ENCODE measurements at regions not wholly inside any gene's neighbourhood (a gene's known extent, or its start where the extent isn't known, plus 50 kb on each side); places are given as distances from the start of the nearest gene placed in this dataset.
"Not testable (repeated sequence)": the region's sequence is repeated elsewhere in the genome, so short reads cannot be mapped to it uniquely, and the experiment has no call there.

DNA sequence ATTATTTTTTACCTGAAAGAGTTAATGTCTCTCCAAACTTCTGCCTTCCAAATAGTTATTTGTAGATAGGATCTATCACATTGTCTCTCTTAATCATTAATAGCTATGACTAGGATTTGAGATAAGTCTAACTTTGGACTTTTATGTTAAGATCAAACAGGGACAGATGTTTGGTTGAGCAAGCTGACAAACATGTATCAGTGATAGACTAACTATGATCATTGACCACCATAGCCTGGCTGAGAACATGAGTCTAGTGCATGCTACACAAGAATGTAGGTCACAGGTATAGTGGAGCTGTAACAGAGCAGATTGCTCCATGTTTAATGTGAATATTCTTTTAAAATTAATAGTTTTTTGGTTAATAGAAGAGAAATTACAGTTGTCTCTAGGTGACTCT, 52.0 kb downstream of the SYT15B start:
- DNase-seq (ENCODE audit: low read depth in 2 of 2), result not testable (repeated sequence)

DNA sequence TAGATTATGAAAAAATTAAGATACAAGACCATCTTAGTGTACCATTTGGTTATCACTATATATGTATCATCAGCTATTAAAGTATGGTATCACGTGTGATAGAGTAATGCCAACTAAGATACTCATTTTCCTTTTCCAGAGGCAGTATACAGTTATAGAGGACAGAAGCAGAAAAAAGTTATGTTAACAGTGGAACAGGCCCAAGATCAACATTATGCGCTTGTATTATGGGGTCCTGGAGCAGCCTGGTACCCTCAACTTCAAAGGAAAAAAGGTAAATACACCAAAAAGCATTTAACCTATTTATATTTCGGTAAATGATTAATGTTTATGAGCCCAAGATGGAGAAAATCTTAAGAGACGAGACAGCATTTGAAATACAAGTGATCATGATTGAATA, 52.9 kb downstream of the SYT15B start:
- not testable (repeated sequence) for DNase-seq (ENCODE audit: low read depth in 2 of 2)

DNA sequence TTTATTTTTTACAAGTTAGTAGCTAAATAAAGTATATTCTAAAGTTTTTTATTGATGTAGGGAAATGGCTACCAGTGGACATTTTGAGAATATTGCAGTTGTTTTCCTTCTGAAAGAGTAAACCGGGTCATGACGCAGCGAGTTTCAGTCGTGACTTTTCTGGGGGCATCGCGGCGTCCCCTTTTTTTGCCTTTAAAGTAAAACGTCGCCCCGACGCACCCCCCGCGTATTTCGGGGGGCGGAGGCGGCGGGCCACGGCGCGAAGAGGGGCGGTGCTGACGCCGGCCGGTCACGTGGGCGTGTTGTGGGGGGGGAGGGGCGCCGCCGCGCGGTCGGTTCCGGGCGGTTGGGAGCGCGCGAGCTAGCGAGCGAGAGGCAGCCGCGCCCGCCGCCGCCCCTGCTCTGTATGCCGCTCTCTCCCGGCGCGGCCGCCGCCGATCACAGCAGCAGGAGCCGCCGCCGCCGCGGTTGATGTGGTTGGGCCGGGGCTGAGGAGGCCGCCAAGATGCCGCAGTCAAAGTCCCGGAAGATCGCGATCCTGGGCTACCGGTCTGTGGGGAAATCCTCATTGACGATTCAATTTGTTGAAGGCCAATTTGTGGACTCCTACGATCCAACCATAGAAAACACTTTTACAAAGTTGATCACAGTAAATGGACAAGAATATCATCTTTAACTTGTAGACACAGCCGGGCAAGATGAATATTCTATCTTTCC, 57.5 kb downstream of the SYT15B start:
- peak; percentile 32 to 47 for DNase-seq (ENCODE audit: low read depth in 2 of 2)

DNA sequence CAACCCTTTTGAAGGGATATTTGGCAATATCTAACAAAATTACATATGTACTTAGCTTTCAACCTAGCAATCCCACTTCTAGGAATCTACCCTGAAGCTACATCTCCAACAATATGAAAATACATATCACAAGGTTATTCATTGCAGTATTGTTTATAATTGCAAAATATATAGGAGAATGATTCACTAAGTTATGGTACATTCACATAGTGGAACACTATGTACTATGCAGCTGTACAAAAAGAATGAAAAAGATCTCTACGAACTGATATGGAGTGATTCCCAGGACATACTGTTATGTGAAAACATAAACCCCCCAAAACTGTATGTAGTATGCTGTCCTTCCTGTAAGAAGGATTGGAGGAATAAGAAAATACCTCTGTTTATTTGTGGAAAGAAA, 62.1 kb downstream of the SYT15B start:
- not testable (repeated sequence) for DNase-seq (ENCODE audit: low read depth in 2 of 2)

DNA sequence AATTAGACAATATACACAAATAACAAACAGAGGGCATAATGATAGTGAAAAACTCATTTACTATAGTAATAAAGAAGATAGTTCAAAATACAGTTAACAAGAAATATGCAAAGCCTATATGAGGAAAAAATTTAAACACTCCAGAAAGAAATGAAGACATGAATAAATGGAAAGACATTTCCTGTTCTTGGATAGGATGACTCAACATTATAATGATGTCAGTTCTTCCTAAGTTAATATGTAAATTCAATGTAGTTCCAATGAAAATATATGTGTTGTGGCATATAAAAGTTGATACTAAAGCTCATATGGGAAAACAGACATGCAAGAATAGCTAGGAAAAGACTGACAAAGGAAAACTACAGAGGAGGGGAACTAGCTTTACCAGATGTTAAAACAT, 63.5 kb downstream of the SYT15B start:
- DNase-seq (ENCODE audit: low read depth in 2 of 2), result not testable (repeated sequence)

DNA sequence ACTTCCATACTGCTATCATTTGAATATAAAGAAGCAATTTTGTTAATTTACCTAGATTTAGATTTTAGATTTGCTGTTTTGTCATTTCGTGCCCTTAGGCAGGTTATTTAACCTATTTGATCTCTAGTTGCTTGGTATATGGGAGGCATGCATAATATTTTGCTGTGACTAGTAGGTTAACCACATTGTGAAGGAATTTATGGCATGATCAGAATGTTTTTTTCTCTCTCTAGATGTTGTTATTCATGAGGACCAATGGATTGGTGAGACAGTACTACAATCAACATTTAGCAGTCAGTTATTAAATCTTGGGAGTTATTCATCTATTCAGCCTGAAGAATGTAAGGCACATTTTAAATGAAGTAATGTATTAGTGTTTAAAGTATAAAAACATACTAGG, 67.2 kb downstream of the SYT15B start:
- DNase-seq (ENCODE audit: low read depth in 2 of 2), result not testable (repeated sequence)

DNA sequence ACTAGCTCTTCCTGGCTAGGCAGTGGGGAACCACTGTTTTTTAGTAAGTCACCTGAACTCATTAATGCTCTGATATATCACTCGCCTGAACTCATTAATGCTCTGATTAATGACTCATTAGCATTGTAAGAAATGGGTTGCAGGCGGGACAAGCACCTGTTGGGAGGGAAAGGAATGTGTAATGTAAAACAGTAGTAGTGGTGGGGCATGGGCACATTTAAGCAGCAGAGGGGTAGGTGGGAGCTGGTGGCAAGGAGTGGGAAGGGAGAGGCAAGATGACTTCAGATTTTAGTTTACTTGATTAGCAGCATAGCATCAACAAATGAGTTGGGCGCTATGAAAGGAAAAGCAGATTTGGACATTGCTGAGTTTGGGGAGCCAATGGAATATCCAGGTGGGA, 68.2 kb downstream of the SYT15B start:
- DNase-seq (ENCODE audit: low read depth in 2 of 2), result not testable (repeated sequence)

DNA sequence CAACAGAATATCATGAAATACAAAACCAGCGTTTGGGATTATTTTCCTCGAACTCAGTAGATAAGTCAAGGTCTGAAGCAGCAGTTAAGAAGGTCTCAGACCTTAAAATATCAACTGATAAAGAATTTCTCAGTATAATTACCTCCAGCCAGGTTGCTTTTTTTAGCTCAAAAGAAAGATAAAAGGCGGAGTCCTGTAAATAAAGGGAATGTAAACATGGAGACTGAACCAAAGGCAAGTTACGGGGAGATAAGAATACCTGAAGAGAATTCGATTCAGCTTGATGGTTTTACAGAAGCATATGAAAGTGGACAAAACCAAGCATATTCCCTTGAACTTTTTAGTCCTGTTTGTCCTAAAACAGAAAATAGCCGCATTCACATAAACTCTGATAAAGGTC, 73.1 kb downstream of the SYT15B start:
- DNase-seq (ENCODE audit: low read depth in 2 of 2), result not testable (repeated sequence)

DNA sequence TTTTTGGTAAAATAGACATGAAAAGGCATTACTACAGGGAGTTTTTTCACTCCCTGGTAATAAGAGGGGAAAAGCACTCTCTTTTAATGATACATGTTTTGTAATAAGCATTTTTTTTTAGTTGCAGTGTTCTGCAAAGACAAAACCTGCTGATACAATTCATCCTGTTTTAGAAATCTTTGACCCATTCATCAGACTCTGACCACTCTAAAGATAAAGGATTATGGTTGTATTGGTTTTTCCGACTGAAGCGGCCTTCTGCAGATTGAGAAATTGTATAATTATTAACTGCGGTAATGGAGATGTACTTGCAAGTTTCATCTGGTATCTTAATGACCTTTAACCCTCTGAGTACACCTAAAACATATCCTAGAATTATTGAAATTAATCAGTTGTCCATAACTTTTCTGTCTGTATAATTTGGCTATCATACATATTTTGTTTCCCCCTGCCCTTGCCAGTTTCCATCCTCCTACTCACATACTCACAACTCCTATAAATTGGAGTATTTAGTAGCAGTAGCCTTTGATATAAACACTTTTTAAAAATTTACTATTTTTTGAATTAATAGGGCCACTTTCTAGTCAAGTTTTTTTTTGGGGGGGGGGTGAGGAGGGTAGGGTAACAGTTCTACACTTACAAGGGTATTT, 79.4 kb downstream of the SYT15B start:
- not testable (repeated sequence) for DNase-seq (ENCODE audit: low read depth in 2 of 2)

DNA sequence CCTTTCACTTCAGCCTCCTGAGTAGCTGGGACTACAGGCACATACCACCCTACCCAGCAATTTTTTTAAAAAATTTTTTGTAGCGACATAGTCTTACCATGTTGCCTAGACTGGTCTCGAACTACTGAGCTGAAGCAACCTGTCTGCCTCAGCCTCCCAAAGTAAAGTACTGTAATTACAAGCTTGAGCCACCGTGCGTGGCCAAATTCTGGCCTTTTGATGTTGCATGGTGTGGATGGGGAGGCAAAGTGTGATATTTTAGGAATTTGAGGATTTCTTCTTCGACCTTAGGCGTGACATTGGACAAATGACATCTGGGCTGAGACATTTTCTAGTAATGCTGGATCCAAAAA, 81.8 kb downstream of the SYT15B start:
- DNase-seq (ENCODE audit: low read depth in 2 of 2), result not testable (repeated sequence)

DNA sequence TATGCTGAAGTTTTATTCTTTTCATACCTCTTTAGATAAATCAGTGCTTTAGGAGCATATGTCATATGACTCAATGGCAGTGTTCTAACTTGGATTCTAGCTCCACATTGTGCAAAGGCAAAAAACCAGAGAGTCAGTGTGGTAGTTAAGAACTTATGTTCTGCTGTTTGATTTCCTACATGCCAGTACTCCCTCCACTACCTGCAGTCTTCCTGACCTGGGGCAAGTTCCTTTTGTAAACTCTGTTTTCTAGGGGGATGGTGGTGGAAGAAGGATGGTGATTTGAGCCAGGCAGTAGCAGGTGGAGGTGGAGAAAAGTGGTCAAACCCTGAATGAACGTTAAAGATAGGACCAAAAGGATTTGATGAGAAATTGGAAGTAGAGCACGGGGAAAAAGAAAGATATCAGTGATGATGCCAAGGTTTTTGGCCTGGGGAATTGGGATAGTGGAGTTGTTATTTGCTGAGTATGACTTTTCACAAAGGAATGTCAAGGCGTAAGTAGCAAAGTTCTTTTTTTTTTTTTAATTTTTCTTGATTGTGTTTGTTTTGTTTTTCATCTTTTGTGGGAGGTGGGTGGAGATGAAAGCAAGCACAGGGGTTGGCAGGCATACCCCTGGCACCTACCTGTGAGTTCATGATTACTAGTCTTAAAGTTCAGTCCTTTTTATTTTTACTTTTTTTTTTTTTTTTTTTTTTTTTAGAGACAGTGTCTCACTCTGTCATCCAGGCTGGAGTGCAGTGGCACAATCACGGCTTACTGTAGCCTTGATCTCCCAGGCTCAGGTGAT, 82.3 kb downstream of the SYT15B start:
- DNase-seq (ENCODE audit: low read depth in 2 of 2), result not testable (repeated sequence)

DNA sequence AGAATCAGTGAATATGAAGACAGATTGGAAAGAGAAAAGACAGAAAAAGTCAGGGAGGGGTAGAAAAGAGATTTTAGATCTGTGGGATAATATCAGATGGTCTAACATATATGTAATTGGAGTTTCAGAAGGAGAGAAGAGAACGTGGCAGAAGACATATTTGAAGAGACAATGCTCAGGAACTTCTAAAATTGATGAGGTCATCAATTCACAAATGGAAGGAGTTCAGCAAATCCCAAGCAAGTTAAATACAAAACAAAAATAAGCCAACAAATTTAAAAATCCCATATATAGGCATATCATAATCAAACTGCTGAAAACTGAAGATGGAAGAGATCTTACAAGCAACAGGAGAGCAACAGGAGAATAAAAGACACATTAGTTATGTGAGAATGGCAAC, 87.3 kb downstream of the SYT15B start:
- DNase-seq (ENCODE audit: low read depth in 2 of 2), result not testable (repeated sequence)

DNA sequence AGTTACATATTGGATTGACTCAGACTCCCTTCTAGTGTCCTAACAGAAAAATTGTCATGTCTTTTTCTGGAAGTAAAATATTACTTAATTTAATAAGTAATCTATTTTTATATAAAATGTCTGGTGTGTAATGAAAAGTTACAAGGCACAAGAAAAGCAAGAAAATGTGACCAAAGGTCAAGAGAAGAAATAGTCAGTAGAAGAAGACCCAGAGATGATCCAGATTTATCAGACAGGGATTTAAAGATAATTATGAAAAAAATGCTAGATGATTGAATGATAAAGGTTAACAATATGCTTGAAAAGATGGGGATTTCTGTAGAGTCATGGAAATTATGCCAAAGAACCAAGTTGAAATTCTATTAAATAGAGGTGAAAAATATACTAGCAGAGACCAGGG, 87.8 kb downstream of the SYT15B start:
- DNase-seq (ENCODE audit: low read depth in 2 of 2), result not testable (repeated sequence)

DNA sequence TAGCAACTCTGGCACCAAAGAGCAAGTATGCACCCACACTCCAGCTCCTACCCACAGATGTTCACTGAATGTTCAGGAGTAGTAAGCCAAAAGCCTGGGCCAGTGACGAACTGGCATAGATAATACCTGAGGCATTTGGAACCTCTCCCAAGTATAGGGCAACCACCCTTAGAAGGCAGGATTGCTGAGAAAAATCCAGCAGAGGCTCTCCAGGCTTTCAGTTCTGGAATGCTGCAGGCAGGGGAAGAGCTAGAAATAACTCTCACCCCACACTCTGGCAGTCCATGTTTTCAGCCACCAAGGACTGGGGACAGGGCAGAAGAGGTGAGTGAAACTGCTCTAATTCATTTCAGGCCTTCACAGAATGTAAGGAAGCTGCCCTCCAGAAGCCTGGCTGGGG, 90.3 kb downstream of the SYT15B start:
- not testable (repeated sequence) for DNase-seq (ENCODE audit: low read depth in 2 of 2)

DNA sequence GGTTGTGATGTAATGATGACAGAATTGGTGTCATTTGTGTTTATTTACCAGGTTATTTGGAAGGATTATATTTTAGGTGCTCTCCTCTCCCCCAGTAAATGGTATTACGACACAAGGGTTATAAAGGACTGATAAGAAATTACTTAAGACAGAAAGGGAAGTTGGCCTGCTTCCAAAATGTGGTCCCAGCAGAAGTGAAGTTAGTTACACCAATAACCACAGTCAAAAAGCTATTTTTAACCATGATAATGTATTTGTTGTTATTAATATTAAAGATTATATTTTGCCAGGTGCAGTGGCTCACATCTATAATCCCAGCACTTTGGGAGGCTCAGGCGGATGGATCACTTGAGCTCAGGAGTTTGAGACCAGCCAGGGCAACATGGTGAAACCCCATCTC, 92.5 kb downstream of the SYT15B start:
- DNase-seq (ENCODE audit: low read depth in 2 of 2), result not testable (repeated sequence)

DNA sequence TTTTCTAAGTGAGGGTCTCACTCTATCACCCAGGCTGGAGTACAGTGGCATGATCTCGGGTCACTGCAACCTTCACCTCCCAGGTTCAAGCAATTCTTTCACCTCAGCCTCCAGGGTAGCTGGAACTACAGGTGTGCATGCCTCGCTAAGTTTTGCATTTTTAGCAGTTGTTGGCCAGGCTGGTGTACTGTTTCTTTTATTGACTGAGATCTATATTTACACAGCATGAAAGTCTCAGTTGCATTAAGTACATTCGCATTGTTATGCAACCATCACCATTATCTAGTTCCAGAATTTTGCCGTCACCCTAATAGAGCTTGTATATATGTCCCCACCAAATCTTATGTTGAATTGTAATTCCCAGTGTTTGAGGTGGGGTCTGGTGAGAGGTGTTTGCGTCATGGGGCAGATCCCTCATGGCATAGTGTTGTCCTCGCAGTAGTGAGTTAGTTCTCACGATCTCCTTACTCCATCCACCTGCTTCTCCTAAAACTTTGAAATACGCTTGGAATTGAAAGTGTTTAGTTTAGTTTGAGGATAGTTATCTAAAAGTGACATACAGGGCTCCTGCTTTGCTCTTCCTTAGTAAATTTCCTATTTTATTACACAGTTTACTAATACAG, 101.3 kb downstream of the SYT15B start:
- not testable (repeated sequence) for DNase-seq (ENCODE audit: low read depth in 2 of 2)

DNA sequence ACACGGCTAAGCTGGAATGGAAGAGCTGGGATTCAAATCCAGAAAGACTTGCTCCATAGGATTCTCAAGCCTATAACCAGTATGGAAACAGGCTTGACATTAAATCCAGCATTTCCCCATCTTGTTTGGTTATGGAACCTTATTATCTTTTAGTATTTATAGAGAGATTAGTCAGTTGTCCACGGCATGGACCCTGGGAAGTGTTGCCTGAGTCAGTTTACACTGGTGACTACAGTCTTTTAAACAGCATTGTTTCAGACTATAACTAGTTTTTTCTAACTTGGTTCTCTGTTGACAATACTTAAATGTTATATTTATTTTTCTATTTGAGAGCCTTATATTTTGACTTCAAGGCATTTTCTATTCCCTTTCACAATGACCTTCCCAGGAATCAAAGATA, 106.7 kb downstream of the SYT15B start:
- DNase-seq (ENCODE audit: low read depth in 2 of 2), result not testable (repeated sequence)

DNA sequence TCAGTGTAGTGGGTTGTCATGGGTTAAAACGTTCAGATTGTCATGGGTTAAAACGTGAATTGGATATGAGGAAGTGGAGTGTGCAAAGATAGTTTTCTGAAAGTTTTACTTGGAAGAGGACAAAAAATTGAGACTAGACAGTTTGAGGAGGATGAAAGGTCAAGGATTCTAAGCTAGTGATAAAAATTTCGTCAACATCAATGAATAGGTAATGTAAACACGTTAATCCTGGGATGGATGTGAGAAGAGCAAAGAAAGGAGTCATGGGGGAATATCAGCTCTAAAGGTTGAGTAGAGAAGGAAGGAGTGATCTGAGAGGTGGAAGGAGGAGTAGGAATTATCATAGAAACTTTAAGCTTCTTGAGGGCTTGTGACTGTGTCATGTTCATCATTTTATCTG, 109.2 kb downstream of the SYT15B start:
- not testable (repeated sequence) for DNase-seq (ENCODE audit: low read depth in 2 of 2)

DNA sequence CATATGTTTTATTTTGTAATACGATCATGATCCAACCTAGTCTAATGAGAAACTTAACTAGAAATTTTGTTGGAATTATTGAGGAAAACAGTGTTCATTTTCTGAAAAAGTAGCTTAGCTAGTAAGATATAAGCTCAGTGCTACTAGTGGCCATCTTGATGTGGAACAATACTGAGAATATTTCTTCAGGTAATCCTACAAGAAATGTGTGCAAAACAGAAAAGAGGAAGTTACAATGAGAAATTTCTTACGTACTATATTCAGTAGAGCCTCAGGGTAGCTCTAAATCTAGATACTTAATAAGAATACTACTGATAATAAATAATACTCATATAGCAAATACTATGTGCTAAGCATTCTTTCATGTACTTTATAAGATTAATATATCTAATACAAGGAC, 114.8 kb downstream of the SYT15B start:
- DNase-seq (ENCODE audit: low read depth in 2 of 2), result not testable (repeated sequence)

DNA sequence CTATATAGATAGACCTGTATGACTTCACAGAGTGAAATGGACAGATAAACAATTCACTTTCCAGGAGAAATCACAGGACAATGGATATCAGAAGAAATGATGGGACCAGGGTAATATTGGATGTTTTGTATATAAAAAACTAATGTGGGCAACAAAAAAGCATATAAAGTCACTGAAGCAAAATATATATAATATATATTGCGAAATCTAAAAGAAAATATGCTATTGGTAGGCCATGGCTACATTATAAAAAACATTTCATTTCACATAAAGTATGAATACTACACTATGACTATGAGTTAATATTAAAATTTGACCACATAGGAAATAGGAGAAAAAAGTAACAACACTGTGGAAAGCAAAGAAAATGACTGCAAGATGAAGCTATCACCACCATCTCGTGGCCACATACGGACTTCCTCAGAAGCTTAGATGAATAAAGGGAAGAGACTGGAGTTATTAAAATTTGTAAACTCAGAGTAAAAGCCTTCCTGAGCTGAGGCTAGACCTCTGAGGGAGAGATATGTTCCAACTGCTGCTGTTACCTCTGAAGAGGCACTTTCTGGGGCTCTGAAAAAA, 115.8 kb downstream of the SYT15B start:
- DNase-seq (ENCODE audit: low read depth in 2 of 2), result not testable (repeated sequence)

DNA sequence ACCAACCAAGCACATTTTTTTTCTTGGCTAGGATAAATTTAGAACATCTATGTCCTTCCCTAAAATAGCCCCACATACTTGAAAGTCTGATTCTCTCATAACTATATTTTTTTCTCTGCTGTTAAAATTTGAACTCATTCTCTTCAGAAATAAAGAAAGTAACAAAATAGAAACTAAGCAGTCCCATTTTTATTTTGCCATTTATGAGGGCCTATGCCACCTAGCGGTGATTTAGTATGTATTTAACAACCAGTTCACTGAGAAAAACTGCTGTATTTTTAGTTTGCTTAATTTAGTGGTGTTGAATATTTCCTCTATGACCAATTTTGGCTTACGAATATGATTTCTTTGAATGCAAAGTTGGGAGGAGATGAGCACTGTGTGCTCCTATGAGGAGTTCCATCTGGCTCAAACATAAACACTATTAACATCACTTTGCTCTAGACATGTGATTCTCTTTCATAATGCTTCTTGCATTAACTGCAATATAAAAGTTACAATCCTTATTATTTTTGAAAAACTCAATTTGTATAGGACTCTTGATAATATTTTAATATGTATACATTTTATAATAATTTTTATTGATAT, 116.6 kb downstream of the SYT15B start:
- DNase-seq (ENCODE audit: low read depth in 2 of 2), result peak; percentile 3 to 10

All from stimulated activated CD4-positive, alpha-beta T cell treated with anti-CD3 and anti-CD28 coated beads, Interleukin-15, amount 100 ng/mL, for 48 hours (primary cell).